ENCODE measurements at regions not wholly inside any gene's neighbourhood (a gene's known extent, or its start where the extent isn't known, plus 50 kb on each side); places are given as distances from the start of the nearest gene placed in this dataset.

- H3K9me3 ChIP-seq (ENCODE audit: insufficient read depth, low read depth, low read length) = no peaks in the 10 kb centered on the region
- WGBS = no CpG with 5 or more reads among the region's 1 CpG
- no peak overlapping the region for H3K27ac ChIP-seq (ENCODE audit: low read depth, low read length)
- H3K27me3 ChIP-seq (ENCODE audit: insufficient read depth, low read length) = no peaks in the 10 kb centered on the region
- no peak overlapping the region for H3K9ac ChIP-seq (ENCODE audit: low read depth, low read length)
- H3K4me1 ChIP-seq (ENCODE audit: insufficient read depth, low read length) = peaks cover 15% of the 10 kb centered on the region
- no peak overlapping the region for H3K4me3 ChIP-seq (ENCODE audit: low read length)
- no peaks in the 10 kb centered on the region for H3K36me3 ChIP-seq (ENCODE audit: insufficient read depth, low read length)
Observed at GRCh38 chr3:89847955-89848354, 740.5 kb downstream of the EPHA3 start.

DNA sequence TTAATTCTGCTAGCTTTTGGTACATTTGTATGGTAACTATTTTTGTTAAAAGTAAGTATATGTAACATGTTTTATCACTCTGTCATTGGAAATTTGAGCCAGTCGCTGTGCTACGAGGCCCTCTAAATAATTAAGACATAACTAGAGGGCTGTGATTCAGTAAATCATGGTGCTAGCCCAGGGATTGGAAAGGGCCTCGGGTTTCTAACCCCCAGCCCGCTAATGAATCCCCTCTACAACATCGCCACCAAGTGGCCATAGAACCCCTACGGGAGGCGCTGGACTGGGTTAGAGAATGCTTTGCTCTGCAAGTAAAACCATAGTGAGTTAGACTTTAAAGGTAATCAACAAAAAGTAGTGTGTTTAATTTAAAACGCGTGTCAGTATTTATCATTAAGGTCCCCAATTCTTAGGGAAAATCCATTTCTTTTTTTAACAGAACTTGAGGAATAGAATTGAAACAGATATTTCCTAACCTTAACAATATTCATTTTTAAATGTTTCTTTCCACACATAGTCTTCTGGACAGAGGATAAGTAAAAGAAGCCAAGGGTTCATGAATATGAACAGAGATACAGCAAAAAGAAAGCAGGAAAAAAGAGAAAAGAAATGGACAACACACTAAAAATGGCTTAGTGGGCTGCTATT, 744.7 kb downstream of the EPHA3 start:
- Histone ChIP-seq H3K27me3 (ENCODE audit: insufficient read depth, low read length) (no peaks in the 10 kb centered on the region), H3K27ac (ENCODE audit: low read depth, low read length) (no peak overlapping the region), H3K9ac (ENCODE audit: low read depth, low read length) (no peak overlapping the region), H3K9me3 (ENCODE audit: insufficient read depth, low read depth, low read length) (no peaks in the 10 kb centered on the region), H3K36me3 (ENCODE audit: insufficient read depth, low read length) (no peaks in the 10 kb centered on the region), H3K4me1 (ENCODE audit: insufficient read depth, low read length) (peaks cover 15% of the 10 kb centered on the region), H3K4me3 (ENCODE audit: low read length) (no peak overlapping the region)
- WGBS = 13% methylated on average over 6 of the region's 9 CpGs

- WGBS = 98% methylated on average over 2 of the region's 2 CpGs
- H3K36me3 ChIP-seq (ENCODE audit: insufficient read depth, low read length) = no peaks in the 10 kb centered on the region
- no peak overlapping the region for H3K9ac ChIP-seq (ENCODE audit: low read depth, low read length)
- peaks cover 12% of the 10 kb centered on the region for H3K4me1 ChIP-seq (ENCODE audit: insufficient read depth, low read length)
- no peaks in the 10 kb centered on the region for H3K27me3 ChIP-seq (ENCODE audit: insufficient read depth, low read length)
- H3K4me3 ChIP-seq (ENCODE audit: low read length) = no peak overlapping the region
- H3K27ac ChIP-seq (ENCODE audit: low read depth, low read length) = no peak overlapping the region; the same call in 1 of the 2 replicates
- no peaks in the 10 kb centered on the region for H3K9me3 ChIP-seq (ENCODE audit: insufficient read depth, low read depth, low read length)
Observed at GRCh38 chr3:89859757-89860156, 752.3 kb downstream of the EPHA3 start.

DNA sequence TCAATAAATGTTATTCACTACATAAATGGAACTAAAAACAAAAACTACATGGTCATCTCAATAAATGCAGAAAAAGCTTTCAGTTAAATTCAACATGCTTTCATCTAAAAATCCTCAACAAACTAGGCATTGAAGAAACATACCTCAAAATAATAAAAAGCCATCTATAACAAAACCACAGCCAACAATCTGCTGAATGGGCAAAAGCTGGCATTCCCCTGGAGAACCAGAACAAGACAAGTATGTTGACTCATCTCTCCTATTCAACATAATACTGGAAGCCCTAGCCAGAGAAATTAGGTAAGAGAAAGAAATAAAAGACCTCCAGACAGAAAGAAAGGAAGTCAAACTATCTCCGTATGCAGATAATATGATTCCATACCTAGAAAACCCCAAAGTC, 759.9 kb downstream of the EPHA3 start:
- no peaks in the 10 kb centered on the region for H3K9me3 ChIP-seq (ENCODE audit: insufficient read depth, low read depth, low read length)
- no peak overlapping the region for H3K4me3 ChIP-seq (ENCODE audit: low read length)
- 91% methylated on average over 1 of the region's 1 CpG for WGBS
- no peak overlapping the region for H3K9ac ChIP-seq (ENCODE audit: low read depth, low read length)
- H3K4me1 ChIP-seq (ENCODE audit: insufficient read depth, low read length) = no peaks in the 10 kb centered on the region
- no peaks in the 10 kb centered on the region for H3K27me3 ChIP-seq (ENCODE audit: insufficient read depth, low read length)
- H3K36me3 ChIP-seq (ENCODE audit: insufficient read depth, low read length) = no peaks in the 10 kb centered on the region
- no peak overlapping the region for H3K27ac ChIP-seq (ENCODE audit: low read depth, low read length)

DNA sequence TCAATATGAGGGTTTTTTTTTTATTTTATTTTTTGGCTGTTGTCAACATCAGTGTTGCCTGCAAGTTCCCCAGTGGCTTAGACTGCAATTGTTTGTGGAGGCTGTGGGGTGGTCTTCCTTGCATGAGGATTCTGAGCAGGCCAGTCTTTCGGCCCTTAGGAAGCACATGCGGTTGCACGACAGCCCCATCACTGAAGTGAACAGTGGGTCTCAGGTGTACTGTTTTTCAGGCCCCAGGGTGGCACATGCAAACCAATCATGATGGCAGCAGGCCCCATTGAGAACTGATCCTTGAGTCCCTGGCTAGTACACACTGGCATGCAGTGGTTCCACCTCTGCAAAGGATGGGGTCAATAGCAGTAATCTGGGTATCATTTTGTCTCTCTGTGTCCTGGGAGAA, 768.7 kb downstream of the EPHA3 start:
- 0 out of 2 replicates have a peak, but pooled peaks cover 2% of the 10 kb centered on the region for H3K9me3 ChIP-seq (ENCODE audit: insufficient read depth, low read depth, low read length)
- no peak overlapping the region for H3K27ac ChIP-seq (ENCODE audit: low read depth, low read length)
- H3K4me1 ChIP-seq (ENCODE audit: insufficient read depth, low read length) = no peaks in the 10 kb centered on the region
- 98% methylated on average over 3 of the region's 3 CpGs for WGBS
- H3K9ac ChIP-seq (ENCODE audit: low read depth, low read length) = no peak overlapping the region
- no peaks in the 10 kb centered on the region for H3K27me3 ChIP-seq (ENCODE audit: insufficient read depth, low read length)
- H3K36me3 ChIP-seq (ENCODE audit: insufficient read depth, low read length) = no peaks in the 10 kb centered on the region
- H3K4me3 ChIP-seq (ENCODE audit: low read length) = no peak overlapping the region

DNA sequence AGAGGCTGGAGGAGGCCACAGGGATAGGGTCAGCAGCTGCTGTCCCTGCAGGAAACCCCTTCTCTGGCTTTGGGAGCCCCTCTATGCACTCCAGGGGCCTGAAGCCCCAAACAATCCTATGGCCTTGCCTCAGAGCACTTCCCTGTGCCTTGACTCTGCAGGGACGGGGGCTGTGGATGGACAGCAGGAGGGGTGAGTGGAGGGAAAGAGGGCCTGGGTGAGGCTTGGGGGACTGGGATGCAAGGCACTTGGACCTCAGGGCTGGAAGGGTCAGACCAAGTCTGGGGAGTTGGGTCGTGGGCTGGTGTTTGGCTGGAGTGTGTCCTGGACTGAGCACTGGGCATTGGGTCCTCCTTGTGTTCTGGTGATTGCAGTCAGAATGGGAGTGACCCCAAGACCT, 769.8 kb downstream of the EPHA3 start:
- H3K36me3 ChIP-seq (ENCODE audit: insufficient read depth, low read length) = no peaks in the 10 kb centered on the region
- WGBS = 88% methylated on average over 2 of the region's 2 CpGs
- H3K27me3 ChIP-seq (ENCODE audit: insufficient read depth, low read length) = no peaks in the 10 kb centered on the region

GRCh38 chr3:89889386-89889785, 782.0 kb downstream of the EPHA3 start:
- Histone ChIP-seq H3K36me3 (ENCODE audit: insufficient read depth, low read length) (no peaks in the 10 kb centered on the region), H3K27ac (ENCODE audit: low read depth, low read length) (peak overlapping the region; percentile 42; the same call in 1 of the 2 replicates), H3K27me3 (ENCODE audit: insufficient read depth, low read length) (no peaks in the 10 kb centered on the region), H3K9me3 (ENCODE audit: insufficient read depth, low read depth, low read length) (peaks cover 12% of the 10 kb centered on the region), H3K4me3 (ENCODE audit: low read length) (no peak overlapping the region), H3K4me1 (ENCODE audit: insufficient read depth, low read length) (peaks cover 6% of the 10 kb centered on the region; the same call in 1 of the 2 replicates), H3K9ac (ENCODE audit: low read depth, low read length) (no peak overlapping the region)

More for the DNA sequence above, 769.8 kb downstream of the EPHA3 start:
- Histone ChIP-seq H3K4me1 (ENCODE audit: insufficient read depth, low read length) (no peaks in the 10 kb centered on the region), H3K27ac (ENCODE audit: low read depth, low read length) (no peak overlapping the region), H3K9ac (ENCODE audit: low read depth, low read length) (no peak overlapping the region), H3K9me3 (ENCODE audit: insufficient read depth, low read depth, low read length) (0 out of 2 replicates have a peak, but pooled peaks cover 2% of the 10 kb centered on the region), H3K4me3 (ENCODE audit: low read length) (no peak overlapping the region)

DNA sequence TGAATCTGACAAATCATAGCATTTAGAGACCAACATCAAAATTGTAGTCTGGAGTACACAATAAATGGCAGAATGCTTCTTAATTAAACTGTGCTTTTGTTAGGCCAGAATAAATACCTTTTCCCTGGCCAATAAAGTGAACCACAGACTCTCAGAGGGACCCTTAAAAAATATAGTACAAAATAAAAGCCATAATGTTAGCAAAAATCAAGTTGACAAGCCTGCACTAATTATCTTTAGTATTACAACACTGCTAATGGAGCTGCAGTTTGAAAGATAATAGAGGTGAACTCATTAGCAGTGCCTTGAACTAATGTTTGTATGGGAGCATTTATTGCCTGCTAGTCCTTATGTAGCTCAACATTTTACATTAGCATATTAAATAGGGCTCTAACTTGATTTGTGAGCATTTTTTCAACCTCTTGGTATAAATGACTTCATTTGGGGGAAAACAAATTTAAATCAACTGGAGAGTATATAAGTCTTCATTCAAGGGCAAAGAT, 801.3 kb downstream of the EPHA3 start:
- no peaks in the 10 kb centered on the region for H3K4me1 ChIP-seq (ENCODE audit: insufficient read depth, low read length)
- no peak overlapping the region for H3K4me3 ChIP-seq (ENCODE audit: low read length)
- no peak overlapping the region for H3K27ac ChIP-seq (ENCODE audit: low read depth, low read length)
- H3K36me3 ChIP-seq (ENCODE audit: insufficient read depth, low read length) = no peaks in the 10 kb centered on the region
- peaks cover 7% of the 10 kb centered on the region; the same call in 1 of the 2 replicates for H3K9me3 ChIP-seq (ENCODE audit: insufficient read depth, low read depth, low read length)
- H3K9ac ChIP-seq (ENCODE audit: low read depth, low read length) = no peak overlapping the region
- H3K27me3 ChIP-seq (ENCODE audit: insufficient read depth, low read length) = no peaks in the 10 kb centered on the region

GRCh38 chr3:89912031-89912430, 804.6 kb downstream of the EPHA3 start:
- Histone ChIP-seq H3K4me3 (ENCODE audit: low read length) (no peak overlapping the region), H3K27ac (ENCODE audit: low read depth, low read length) (no peak overlapping the region), H3K36me3 (ENCODE audit: insufficient read depth, low read length) (no peaks in the 10 kb centered on the region), H3K27me3 (ENCODE audit: insufficient read depth, low read length) (no peaks in the 10 kb centered on the region), H3K9me3 (ENCODE audit: insufficient read depth, low read depth, low read length) (peaks cover 3% of the 10 kb centered on the region; the same call in 1 of the 2 replicates), H3K9ac (ENCODE audit: low read depth, low read length) (no peak overlapping the region), H3K4me1 (ENCODE audit: insufficient read depth, low read length) (no peaks in the 10 kb centered on the region)
- 88% methylated on average over 6 of the region's 6 CpGs for WGBS

DNA sequence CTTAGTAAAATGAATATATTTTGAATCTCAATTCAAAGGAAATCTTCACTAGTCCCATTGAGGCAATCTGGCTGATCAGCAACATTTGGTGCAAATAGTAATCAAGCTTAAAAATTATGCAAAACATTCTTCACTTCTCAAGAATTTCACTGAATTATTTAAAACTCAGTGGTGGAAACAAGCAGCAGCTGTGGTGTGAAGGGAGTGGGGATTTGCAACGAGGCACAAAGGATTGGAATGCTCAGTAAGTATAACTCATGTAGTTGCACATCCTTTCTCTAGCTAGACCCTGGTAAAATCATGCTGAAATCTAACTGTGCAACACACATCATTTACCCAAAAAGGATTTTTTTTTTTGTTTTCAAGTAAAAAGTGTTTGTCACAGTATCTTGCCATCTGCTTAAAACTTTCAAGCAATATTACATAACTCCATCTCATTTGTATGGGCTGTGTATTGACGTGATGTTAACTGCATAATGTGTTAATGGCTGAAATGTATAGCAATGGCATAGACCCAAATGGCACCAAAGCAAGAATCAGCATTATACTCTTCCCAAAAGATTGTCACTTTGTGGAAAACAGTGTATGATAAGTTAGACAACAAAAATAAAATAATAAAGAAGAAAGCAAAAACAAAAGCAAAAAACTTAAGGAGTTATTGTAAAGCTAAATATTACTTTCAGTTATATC, 816.6 kb downstream of the EPHA3 start:
- 100% methylated on average over 1 of the region's 2 CpGs for WGBS
- H3K9ac ChIP-seq (ENCODE audit: low read depth, low read length) = no peak overlapping the region
- H3K4me3 ChIP-seq (ENCODE audit: low read length) = no peak overlapping the region
- peaks cover 13% of the 10 kb centered on the region; the same call in 1 of the 2 replicates for H3K9me3 ChIP-seq (ENCODE audit: insufficient read depth, low read depth, low read length)
- no peaks in the 10 kb centered on the region for H3K36me3 ChIP-seq (ENCODE audit: insufficient read depth, low read length)
- H3K27ac ChIP-seq (ENCODE audit: low read depth, low read length) = no peak overlapping the region
- no peaks in the 10 kb centered on the region for H3K4me1 ChIP-seq (ENCODE audit: insufficient read depth, low read length)
- H3K27me3 ChIP-seq (ENCODE audit: insufficient read depth, low read length) = no peaks in the 10 kb centered on the region

DNA sequence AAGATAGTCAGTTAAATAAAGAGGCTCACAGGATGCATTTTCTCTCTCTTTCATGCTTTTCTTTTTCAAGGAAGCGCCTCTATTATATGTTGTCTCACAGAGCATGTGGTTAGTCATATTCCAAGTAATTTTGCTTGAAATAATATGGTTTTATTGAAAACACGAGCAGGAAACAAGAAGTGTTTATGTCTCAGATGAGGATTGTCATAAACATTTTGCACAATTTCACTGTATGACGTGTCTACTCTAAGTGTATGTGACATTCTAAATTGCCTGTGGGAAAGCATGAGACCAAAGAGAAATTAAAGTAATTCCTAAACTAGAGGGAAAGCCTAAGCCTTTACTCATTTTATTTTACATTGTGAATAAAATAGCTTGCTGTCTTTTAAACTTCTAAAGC, 818.6 kb downstream of the EPHA3 start:
- H3K36me3 ChIP-seq (ENCODE audit: insufficient read depth, low read length) = no peaks in the 10 kb centered on the region
- no peak overlapping the region for H3K9ac ChIP-seq (ENCODE audit: low read depth, low read length)
- H3K4me1 ChIP-seq (ENCODE audit: insufficient read depth, low read length) = no peaks in the 10 kb centered on the region
- 91% methylated on average over 3 of the region's 3 CpGs for WGBS
- no peak overlapping the region for H3K27ac ChIP-seq (ENCODE audit: low read depth, low read length)
- no peak overlapping the region for H3K4me3 ChIP-seq (ENCODE audit: low read length)
- no peaks in the 10 kb centered on the region for H3K27me3 ChIP-seq (ENCODE audit: insufficient read depth, low read length)
- peaks cover 5% of the 10 kb centered on the region; the same call in 1 of the 2 replicates for H3K9me3 ChIP-seq (ENCODE audit: insufficient read depth, low read depth, low read length)

Measured in HUES64 (cell line).